ENCODE measurements at regions not wholly inside any gene's neighbourhood (a gene's known extent, or its start where the extent isn't known, plus 50 kb on each side); places are given as distances from the start of the nearest gene placed in this dataset.

DNA sequence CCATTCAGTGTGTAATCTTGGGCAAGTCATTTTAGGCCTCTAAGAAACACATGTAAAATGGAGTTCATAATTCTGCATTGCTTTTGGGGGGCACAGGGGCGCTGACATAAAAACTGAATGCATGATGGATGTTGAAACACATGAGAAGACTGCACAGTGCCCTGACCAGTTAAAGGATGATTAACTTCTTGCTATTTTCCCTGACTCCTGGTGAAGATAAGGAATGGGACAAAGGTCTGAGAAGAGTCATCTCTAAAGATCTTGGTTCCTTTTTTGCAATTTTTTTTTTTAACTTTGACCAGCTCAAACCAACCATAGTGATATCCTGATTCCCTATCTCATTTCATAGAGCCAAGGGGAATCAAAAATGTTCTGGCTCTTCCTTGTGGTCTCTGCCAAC is 134.9 kb upstream of the TENM4 start:
- Histone ChIP-seq H3K27me3 (ENCODE audit: control insufficient read depth, insufficient read depth, low read length) (no peaks in the 10 kb centered on the region), H3K9me1 (ENCODE audit: insufficient read depth, low read length) (no peaks in the 10 kb centered on the region), H2BK5ac (ENCODE audit: low read depth, low read length, poor library complexity, severe bottlenecking) (no peak overlapping the region), H3K4me2 (ENCODE audit: low read depth, low read length) (no peak overlapping the region), H4K91ac (ENCODE audit: insufficient read depth, low read depth, low read length) (no peak overlapping the region), H3K14ac (replicated peaks; ENCODE audit: low read depth, low read length) (no peak overlapping the region), H2AK5ac (ENCODE audit: low read depth, low read length) (no peak overlapping the region), H3K9me3 (ENCODE audit: control insufficient read depth, insufficient read depth, low read length) (no peaks in the 10 kb centered on the region), H3K9ac (ENCODE audit: low read depth, low read length) (no peak overlapping the region), H2BK15ac (ENCODE audit: low read depth, low read length) (no peak overlapping the region), H2AFZ (replicated peaks; ENCODE audit: low read length, poor library complexity) (no peak overlapping the region), H4K5ac (ENCODE audit: low read depth, low read length) (no peak overlapping the region), H3K4ac (ENCODE audit: low read depth, low read length) (no peak overlapping the region), H2AK9ac (replicated peaks; ENCODE audit: low read depth, low read length, poor library complexity) (no peak overlapping the region), H3K23ac (ENCODE audit: low read depth, low read length) (no peak overlapping the region), H2BK20ac (ENCODE audit: low read depth, low read length) (no peak overlapping the region), H3K27ac (ENCODE audit: insufficient read depth, low read length) (no peak overlapping the region), H4K20me1 (ENCODE audit: insufficient read depth, low read length) (no peaks in the 10 kb centered on the region), H2BK120ac (ENCODE audit: low read depth, low read length) (no peak overlapping the region), H4K8ac (ENCODE audit: low read depth in 2 of 2, low read length in 2 of 2) (no peak overlapping the region), H3K4me1 (ENCODE audit: control insufficient read depth, insufficient read depth, low read length) (no peaks in the 10 kb centered on the region), H3K4me3 (ENCODE audit: insufficient read depth, low read depth, low read length) (no peak overlapping the region), H3K56ac (ENCODE audit: extremely low read depth, insufficient read depth, low read length) (no peak overlapping the region), H3K79me1 (ENCODE audit: low read depth in 1 of 2, low read length in 2 of 2) (no peaks in the 10 kb centered on the region), H3K18ac (ENCODE audit: low read depth, low read length) (no peak overlapping the region), H3K36me3 (ENCODE audit: control insufficient read depth, insufficient read depth, low read length) (no peaks in the 10 kb centered on the region)
- intact Hi-C loops (cut with micrococcal nuclease) (no loop called here), in situ Hi-C loops (cut with MboI; ENCODE audit: low sequenced_read_pairs) (no loop called here), dilution Hi-C loops (cut with HindIII; ENCODE audit: low sequenced_read_pairs, unreplicated experiment) (no loop called here)
- BruUV-seq (replicated peaks), result no TSS peak
- POLR2A ChIA-PET (ENCODE audit: unreplicated experiment), result no interaction called here
- WGBS, 2 experiments (ENCODE audit: extremely low coverage in 2 of 2, insufficient read length in 1 of 2), result no CpG with 5 or more reads among the region's 1 CpG
- no peak for TF ChIP-seq USF2 (IDR thresholded peaks at IDR 0.05; ENCODE audit: low read depth, low read length)
- TF ChIP-seq FOS (IDR thresholded peaks at IDR 0.05; ENCODE audit: low read depth, low read length), result no peak
- TF ChIP-seq RCOR1 (IDR thresholded peaks at IDR 0.05; ENCODE audit: insufficient replicate concordance, low read length), result no peak
- no peak for TF ChIP-seq BHLHE40 (IDR thresholded peaks at IDR 0.05; ENCODE audit: low read depth, low read length)
- TF ChIP-seq RFX5 (IDR thresholded peaks at IDR 0.05; ENCODE audit: low read depth, low read length), result no peak
- TF ChIP-seq NFE2L2 (IDR thresholded peaks at IDR 0.05; ENCODE audit: low read depth, low read length), result no peak
- TF ChIP-seq RAD21 (IDR thresholded peaks at IDR 0.05; ENCODE audit: low read length), result no peak
- DNase-seq, result no peak
- ATAC-seq (ENCODE audit: low read depth), result no peak
- CTCF ChIA-PET, result no interaction called here
